K562 (cell line): ENCODE measurements at regions not wholly inside any gene's neighbourhood (a gene's known extent, or its start where the extent isn't known, plus 50 kb on each side); places are given as distances from the start of the nearest gene placed in this dataset.

Experiments
- ATAC-seq: fragments of 200-7000 bp; cut with Tn5 transposase; 3 replicates; pipeline ENCODE4 v1.9.1; 2020; ENCODE audit warnings: moderate library complexity
- BruUV-seq: library from RNA; stranded (reverse); fragments of 400-500 nt; replicated peaks from 2 replicates; lab custom pipeline; 2021; lab: Mats Ljungman, UMichigan
- CTCF ChIA-PET: fragments of 300-600 bp; formaldehyde crosslinking; extraction: SDS; loops from one replicate; lab custom pipeline; 2021; ENCODE audit warnings: low intra/inter-chr PET ratio; lab: Yijun Ruan, JAX
- POLR2A ChIA-PET: fragments of 300-600, 350-650 bp; sonication (Branson Sonifier 250); formaldehyde crosslinking; extraction: SDS; loops from one replicate; lab custom pipeline; 2021; ENCODE audit warnings: antibody characterized with exemption, inconsistent platforms; lab: Yijun Ruan, JAX
- DNase-seq, 4 experiments: peaks; one replicate each; pipeline versions ENCODE4 v3.0.0 to v3.0.0-alpha.2; 2011 to 2018; ENCODE audit warnings: low spot score in 3 of 4, mixed read lengths in 3 of 4; ENCODE audit errors: extremely low read depth in 1 of 4
- FAIRE-seq: peaks from 2 replicates; lab custom pipeline; 2011; peaks lifted over from hg19 to GRCh38; lab: Jason Lieb, UNC
- H2AFZ ChIP-seq: 2 replicates; pipeline ENCODE4 v1.6.0; 2011; ENCODE audit warnings: low read depth, low read length, control low read depth, inconsistent platforms
- H3K27ac ChIP-seq: fragments of 200-600 bp; 3 replicates; pipeline ENCODE4 v1.8.0; 2011; ENCODE audit warnings: low read depth, mild to moderate bottlenecking, control low read depth, inconsistent platforms, low read length, moderate library complexity, mixed read lengths; ENCODE audit errors: extremely low read depth
- H3K27me3 ChIP-seq, 2 experiments: fragments of 300-600 bp in 1 of 2; 2 replicates in 1 of 2; 3 replicates in 1 of 2; pipeline versions ENCODE4 v1.6.0 to v1.8.0; 2011; ENCODE audit warnings: inconsistent platforms in 2 of 2, low read length in 2 of 2, mild to moderate bottlenecking in 1 of 2, mixed read lengths in 1 of 2, moderate library complexity in 1 of 2; ENCODE audit not compliant: control insufficient read depth in 2 of 2, insufficient read depth in 2 of 2
- H3K36me3 ChIP-seq: fragments of 300-600 bp; 3 replicates; pipeline ENCODE4 v1.8.0; 2011; ENCODE audit warnings: mild to moderate bottlenecking, low read length, inconsistent platforms; ENCODE audit not compliant: control insufficient read depth, insufficient read depth
- H3K4me1 ChIP-seq, 2 experiments: fragments of 200-600 bp in 1 of 2; replicated peaks in 1 of 2; 2 replicates in 1 of 2; 3 replicates in 1 of 2; pipeline versions ENCODE4 v1.5.1 to v1.8.0; 2011; ENCODE audit warnings: inconsistent platforms in 2 of 2, low read length in 2 of 2, mild to moderate bottlenecking in 1 of 2, mixed read lengths in 1 of 2, moderate library complexity in 1 of 2; ENCODE audit not compliant: control insufficient read depth in 2 of 2, insufficient read depth in 2 of 2
- H3K4me2 ChIP-seq: 2 replicates; pipeline ENCODE4 v1.6.1; 2011; ENCODE audit warnings: low read length, control low read depth, inconsistent platforms, mixed read lengths; ENCODE audit not compliant: insufficient read depth
- H3K4me3 ChIP-seq: fragments of 200-600 bp; sonication (generic), shearing (Covaris generic); 2 replicates; pipeline ENCODE4 v1.5.1; 2016; ENCODE audit warnings: control low read depth, inconsistent platforms
- H3K79me2 ChIP-seq: fragments of 200-600 bp; 3 replicates; pipeline ENCODE4 v1.8.0; 2011; ENCODE audit warnings: low read length, inconsistent platforms; ENCODE audit not compliant: control insufficient read depth, insufficient read depth
- H3K9ac ChIP-seq, 2 experiments: 2 replicates each; pipeline versions ENCODE4 v1.6.0 to v1.6.1; 2011; ENCODE audit warnings: low read depth in 2 of 2, low read length in 2 of 2, control low read depth in 1 of 2, inconsistent platforms in 1 of 2, mild to moderate bottlenecking in 1 of 2, mixed read lengths in 1 of 2; ENCODE audit not compliant: insufficient read depth in 1 of 2
- H3K9me1 ChIP-seq: one replicate; pipeline ENCODE4 v1.6.0; 2011; ENCODE audit warnings: inconsistent platforms, mild to moderate bottlenecking, low read length, moderate library complexity; ENCODE audit not compliant: control insufficient read depth, insufficient read depth
- H3K9me3 ChIP-seq: replicated peaks from 2 replicates; pipeline ENCODE4 v1.5.1; 2011; ENCODE audit warnings: low read depth, low read length, inconsistent platforms; ENCODE audit not compliant: control insufficient read depth, insufficient read depth
- H4K20me1 ChIP-seq: replicated peaks from 2 replicates; pipeline ENCODE4 v1.6.1; 2011; ENCODE audit warnings: low read length, inconsistent platforms, mixed read lengths; ENCODE audit not compliant: control insufficient read depth, insufficient read depth
- ARID2 ChIP-seq: fragments of 450-650 bp; IDR thresholded peaks from 2 replicates; pipeline ENCODE4 v1.6.1; 2017; ENCODE audit warnings: antibody characterized with exemption, mild to moderate bottlenecking
- EGR1 ChIP-seq: fragments of 450-650 bp; conservative IDR thresholded peaks from 2 replicates; pipeline ENCODE4 v1.6.1; 2017; ENCODE audit warnings: mild to moderate bottlenecking
- EWSR1 ChIP-seq: fragments of 450-650 bp; IDR thresholded peaks from 2 replicates; pipeline ENCODE4 v1.6.1; 2018; ENCODE audit warnings: borderline replicate concordance, mild to moderate bottlenecking, low read depth, moderate library complexity; ENCODE audit not compliant: partially characterized antibody
- MITF ChIP-seq: IDR thresholded peaks from 2 replicates; pipeline ENCODE4 v1.6.1; 2014; ENCODE audit warnings: antibody characterized with exemption
- PHF8 ChIP-seq: fragments of 200-600 bp; sonication (generic); IDR thresholded peaks from 2 replicates; pipeline ENCODE4 v1.6.1; 2012; ENCODE audit warnings: mixed run types, mild to moderate bottlenecking, inconsistent platforms, low read length, moderate library complexity, borderline replicate concordance
- RFX7 ChIP-seq: fragments of 250-450 bp; sonication (Bioruptor Pico); IDR thresholded peaks from 2 replicates; pipeline ENCODE4 v1.5.1; 2021; ENCODE audit warnings: mild to moderate bottlenecking
- YY1 ChIP-seq, 3 experiments: IDR thresholded peaks; 2 replicates each; pipeline ENCODE4 v1.6.1; 2011; ENCODE audit warnings: low read length in 2 of 3, mild to moderate bottlenecking in 2 of 3, moderate library complexity in 2 of 3, borderline replicate concordance in 1 of 3, control low read depth in 1 of 3, low read depth in 1 of 3; ENCODE audit not compliant: insufficient read depth in 3 of 3, insufficient replicate concordance in 2 of 3, control insufficient read depth in 1 of 3, insufficient read length in 1 of 3; ENCODE audit errors: extremely low read depth in 1 of 3
- ZNF77 ChIP-seq: fragments of 250-450 bp; sonication (Bioruptor Pico); IDR thresholded peaks from 2 replicates; pipeline ENCODE4 v1.5.0; 2020
- WGBS: fragments of 100-300 bp; shearing (Covaris generic); methylation state at CpG from one replicate; pipeline ENCODE4 v1.1.6; 2016; ENCODE audit warnings: low coverage, mixed read lengths; ENCODE audit not compliant: insufficient coverage; ENCODE audit errors: missing lambda C conversion rate; 5-methylcytosine and 5-hydroxymethylcytosine counted together
- in situ Hi-C: fragments of 300-500 bp; cut with MboI; formaldehyde crosslinking; loops from 4 replicates; pipeline ENCODE4 v1.15.0; 2018; ENCODE audit warnings: inconsistent platforms, mixed read lengths
- intact Hi-C: fragments of 100-400 bp; cut with micrococcal nuclease; formaldehyde crosslinking; loops from 2 replicates; pipeline ENCODE4 v1.14.2; 2022
- TF ChIP-seq, protein P1 (sequence below): fragments of 450-650 bp; IDR thresholded peaks from 2 replicates; pipeline ENCODE4 v1.6.1; 2016; ENCODE audit warnings: antibody characterized with exemption
- TF ChIP-seq, protein P2 (sequence below), 3 experiments: fragments of 200-800 bp in 1 of 3; sonication (Bioruptor generic) in 1 of 3; sonication (generic) in 1 of 3; formaldehyde crosslinking in 1 of 3; IDR thresholded peaks; 2 replicates each; pipeline versions ENCODE4 v1.6.1 to v1.8.0; 2016 to 2022; ENCODE audit warnings: mild to moderate bottlenecking in 2 of 3, missing compliant biosample characterization in 2 of 3, missing genetic modification characterization in 2 of 3, missing genetic modification reagents in 1 of 3

- intact Hi-C loops: no loop called here
Observed at GRCh38 chr12:59322473-59322872, 273.4 kb upstream of the SLC16A7 start.

GRCh38 chr12:59321278-59321677, 274.6 kb upstream of the SLC16A7 start:
- FAIRE-seq (no peak), ATAC-seq (no peak), DNase-seq (no peak)
- WGBS: 0% methylated on average over 1 of the region's 1 CpG
- H3K4me1 ChIP-seq: no peaks in the 10 kb centered on the region
- H3K27ac ChIP-seq: no peak overlapping the region
- in situ Hi-C loops: no loop called here
- no peak overlapping the region for H3K4me3 ChIP-seq
- H3K79me2 ChIP-seq: no peaks in the 10 kb centered on the region
- H3K9me3 ChIP-seq: no peaks in the 10 kb centered on the region
- intact Hi-C loops: no loop called here
- H4K20me1 ChIP-seq: no peaks in the 10 kb centered on the region
- H2AFZ ChIP-seq: no peak overlapping the region
- H3K9me1 ChIP-seq: no peaks in the 10 kb centered on the region
- BruUV-seq: no TSS peak
- POLR2A ChIA-PET: no interaction called here
- no peak overlapping the region for H3K9ac ChIP-seq
- no peaks in the 10 kb centered on the region for H3K27me3 ChIP-seq
- no peaks in the 10 kb centered on the region for H3K36me3 ChIP-seq
- H3K4me2 ChIP-seq: no peak overlapping the region
- CTCF ChIA-PET: no interaction called here
- TF ChIP-seq EWSR1 (no peak), ARID2 (no peak), EGR1 (no peak), RFX7 (CRISPR knock-in tag) (no peak), ZNF77 (no peak), YY1 (IDR thresholded peaks at IDR 0.05; ENCODE audit: borderline replicate concordance in 1 of 3, control insufficient read depth in 1 of 3, extremely low read depth in 1 of 3, insufficient read depth in 3 of 3, insufficient read length in 1 of 3, insufficient replicate concordance in 2 of 3, low read depth in 1 of 3, low read length in 2 of 3) (no peak), PHF8 (no peak)
- TF ChIP-seq, protein P1, sequence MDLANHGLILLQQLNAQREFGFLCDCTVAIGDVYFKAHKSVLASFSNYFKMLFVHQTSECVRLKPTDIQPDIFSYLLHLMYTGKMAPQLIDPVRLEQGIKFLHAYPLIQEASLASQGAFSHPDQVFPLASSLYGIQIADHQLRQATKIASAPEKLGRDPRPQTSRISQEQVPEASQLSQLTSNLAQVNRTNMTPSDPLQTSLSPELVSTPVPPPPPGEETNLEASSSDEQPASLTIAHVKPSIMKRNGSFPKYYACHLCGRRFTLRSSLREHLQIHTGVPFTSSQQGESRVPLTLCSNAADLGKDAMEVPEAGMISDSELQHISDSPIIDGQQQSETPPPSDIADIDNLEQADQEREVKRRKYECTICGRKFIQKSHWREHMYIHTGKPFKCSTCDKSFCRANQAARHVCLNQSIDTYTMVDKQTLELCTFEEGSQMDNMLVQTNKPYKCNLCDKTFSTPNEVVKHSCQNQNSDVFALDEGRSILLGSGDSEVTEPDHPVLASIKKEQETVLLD: no peak
- TF ChIP-seq, protein P2, sequence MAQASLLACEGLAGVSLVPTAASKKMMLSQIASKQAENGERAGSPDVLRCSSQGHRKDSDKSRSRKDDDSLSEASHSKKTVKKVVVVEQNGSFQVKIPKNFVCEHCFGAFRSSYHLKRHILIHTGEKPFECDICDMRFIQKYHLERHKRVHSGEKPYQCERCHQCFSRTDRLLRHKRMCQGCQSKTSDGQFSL (CRISPR knock-in tag; IDR thresholded peaks at IDR 0.05): no peak
- TF ChIP-seq, protein P2 (tag; IDR thresholded peaks at IDR 0.05): no peak

More at GRCh38 chr12:59322473-59322872, 273.4 kb upstream of the SLC16A7 start:
- Histone ChIP-seq H3K9me1 (no peaks in the 10 kb centered on the region), H3K9ac (no peak overlapping the region), H3K4me1 (no peaks in the 10 kb centered on the region), H3K27me3 (no peaks in the 10 kb centered on the region), H3K79me2 (no peaks in the 10 kb centered on the region), H3K4me2 (no peak overlapping the region), H4K20me1 (no peaks in the 10 kb centered on the region), H2AFZ (no peak overlapping the region), H3K9me3 (no peaks in the 10 kb centered on the region), H3K27ac (no peak overlapping the region), H3K36me3 (no peaks in the 10 kb centered on the region), H3K4me3 (no peak overlapping the region)
- in situ Hi-C loops: no loop called here
- BruUV-seq: no TSS peak
- 0% methylated on average over 2 of the region's 2 CpGs for WGBS
- CTCF ChIA-PET: no interaction called here
- ATAC-seq (no peak), DNase-seq (no peak), FAIRE-seq (no peak)
- TF ChIP-seq MITF: no peak
- POLR2A ChIA-PET: no interaction called here
